GM21723 (cell line): ENCODE measurements at regions not wholly inside any gene's neighbourhood (a gene's known extent, or its start where the extent isn't known, plus 50 kb on each side); places are given as distances from the start of the nearest gene placed in this dataset.

Source experiments
- ATAC-seq: cut with Tn5 transposase; IDR thresholded peaks from one replicate; pipeline ENCODE4 v1.9.1; 2021; ENCODE audit warnings: mild to moderate bottlenecking, moderate library complexity; ENCODE audit not compliant: unreplicated experiment

- peak; percentile 100 for ATAC-seq
Measured at GRCh38 chr16:80144191-80144590, 396.6 kb upstream of the DYNLRB2 start.

GRCh38 chr16:80142940-80143339 lies 397.9 kb upstream of the DYNLRB2 start:
- ATAC-seq: no peak

GRCh38 chr16:80142281-80142680 lies 398.5 kb upstream of the DYNLRB2 start:
- ATAC-seq: no peak

- ATAC-seq: no peak
Measured at GRCh38 chr16:80129791-80130190, 411.0 kb upstream of the DYNLRB2 start.

GRCh38 chr16:80125677-80126076 lies 415.1 kb upstream of the DYNLRB2 start:
- no peak for ATAC-seq

- ATAC-seq: no peak
Measured at GRCh38 chr16:80123189-80123588, 417.6 kb upstream of the DYNLRB2 start.

- ATAC-seq: no peak
Measured at GRCh38 chr16:80122115-80122514, 418.7 kb upstream of the DYNLRB2 start.

- ATAC-seq: no peak
Measured at GRCh38 chr16:80121522-80121909, 419.3 kb upstream of the DYNLRB2 start.

- ATAC-seq: no peak
Measured at GRCh38 chr16:80120899-80121521, 419.8 kb upstream of the DYNLRB2 start.

- no peak for ATAC-seq
Measured at GRCh38 chr16:80117556-80118130, 423.1 kb upstream of the DYNLRB2 start.

- no peak for ATAC-seq
Measured at GRCh38 chr16:80116711-80117110, 424.1 kb upstream of the DYNLRB2 start.

GRCh38 chr16:80114699-80115098 lies 426.1 kb upstream of the DYNLRB2 start:
- peak; percentile 71 for ATAC-seq

- ATAC-seq: no peak
Measured at GRCh38 chr16:80113873-80114574, 426.8 kb upstream of the DYNLRB2 start.

- no peak for ATAC-seq
Measured at GRCh38 chr16:80109581-80109980, 431.2 kb upstream of the DYNLRB2 start.

- no peak for ATAC-seq
Measured at GRCh38 chr16:80107900-80108299, 432.9 kb upstream of the DYNLRB2 start.

GRCh38 chr16:80105751-80106150 lies 435.0 kb upstream of the DYNLRB2 start:
- no peak for ATAC-seq

GRCh38 chr16:80105160-80105559 lies 435.6 kb upstream of the DYNLRB2 start:
- ATAC-seq: no peak

- ATAC-seq: no peak
Measured at GRCh38 chr16:80104401-80104800, 436.4 kb upstream of the DYNLRB2 start.

- no peak for ATAC-seq
Measured at GRCh38 chr16:80103463-80103862, 437.3 kb upstream of the DYNLRB2 start.

GRCh38 chr16:80100846-80101451 lies 439.8 kb upstream of the DYNLRB2 start:
- ATAC-seq: no peak

GRCh38 chr16:80100186-80100585 lies 440.6 kb upstream of the DYNLRB2 start:
- ATAC-seq: no peak

- no peak for ATAC-seq
Measured at GRCh38 chr16:80097098-80097497, 443.7 kb upstream of the DYNLRB2 start.
